Small intestine (tissue), 7 donors: ENCODE measurements at regions not wholly inside any gene's neighbourhood (a gene's known extent, or its start where the extent isn't known, plus 50 kb on each side); places are given as distances from the start of the nearest gene placed in this dataset.

Experiments
- DNase-seq, 2 donors: peaks; one replicate each; pipeline versions ENCODE4 v3.0.0 to v3.0.0-alpha.2; 2013
- FAIRE-seq: peaks from 2 replicates; lab custom pipeline; 2012; peaks lifted over from hg19 to GRCh38; lab: Jason Lieb, UNC
- H3K27ac ChIP-seq, 3 donors: one replicate each; pipeline ENCODE4 v1.5.1; 2013; ENCODE audit warnings: low read length in 2 of 3, mild to moderate bottlenecking in 2 of 3, control low read depth in 1 of 3, inconsistent platforms in 1 of 3, low read depth in 1 of 3, moderate library complexity in 1 of 3
- H3K27me3 ChIP-seq, 3 donors: one replicate each; pipeline ENCODE4 v1.6.1; 2013; ENCODE audit warnings: low read length in 3 of 3, inconsistent platforms in 1 of 3; ENCODE audit not compliant: control insufficient read depth in 3 of 3, insufficient read depth in 3 of 3
- H3K36me3 ChIP-seq, 3 donors: one replicate each; pipeline ENCODE4 v1.6.1; 2013; ENCODE audit warnings: low read length in 3 of 3, inconsistent platforms in 1 of 3, low read depth in 1 of 3, mild to moderate bottlenecking in 1 of 3, moderate library complexity in 1 of 3; ENCODE audit not compliant: control insufficient read depth in 3 of 3, insufficient read depth in 2 of 3
- H3K4me1 ChIP-seq, 3 donors: one replicate each; pipeline ENCODE4 v1.6.1; 2013; ENCODE audit warnings: low read length in 2 of 3, inconsistent platforms in 1 of 3, low read depth in 1 of 3, mild to moderate bottlenecking in 1 of 3, moderate library complexity in 1 of 3; ENCODE audit not compliant: control insufficient read depth in 3 of 3, insufficient read depth in 2 of 3
- H3K4me3 ChIP-seq, 3 donors: one replicate each; pipeline ENCODE4 v1.5.1; 2013; ENCODE audit warnings: low read length in 3 of 3, control low read depth in 1 of 3, inconsistent platforms in 1 of 3, low read depth in 1 of 3, mild to moderate bottlenecking in 1 of 3, moderate library complexity in 1 of 3
- H3K9me3 ChIP-seq, 2 donors: one replicate each; pipeline ENCODE4 v1.6.1; 2013; ENCODE audit warnings: low read depth in 1 of 2, low read length in 1 of 2; ENCODE audit not compliant: control insufficient read depth in 2 of 2, insufficient read depth in 1 of 2
- WGBS, 3 donors: extraction: QIAGEN DNeasy Blood & Tissue Kit; methylation state at CpG; one replicate each; pipeline ENCODE4 v1.1.7; 2013; 5-methylcytosine and 5-hydroxymethylcytosine counted together
- donor health status: healthy with polysubstance abuse.
- donor health status: control.
- donor health status: control.
- donor health status: Bipolar disorder and iron deficiency.
- donor health status: healthy.

GRCh38 chr16:64762211-64762610 is 359.7 kb downstream of the CDH11 start:
- FAIRE-seq (no peak), DNase-seq (no peak)
- H3K27me3 ChIP-seq, result no peaks in the 10 kb centered on the region
- no peaks in the 10 kb centered on the region for H3K36me3 ChIP-seq
- no peak overlapping the region for H3K4me3 ChIP-seq
- no peak overlapping the region for H3K27ac ChIP-seq
- H3K9me3 ChIP-seq, result no peaks in the 10 kb centered on the region
- H3K4me1 ChIP-seq, result no peaks in the 10 kb centered on the region
- WGBS, 3 donors, result 37 to 60% (median 56%) methylated on average over 2 of the region's 2 CpGs

DNA sequence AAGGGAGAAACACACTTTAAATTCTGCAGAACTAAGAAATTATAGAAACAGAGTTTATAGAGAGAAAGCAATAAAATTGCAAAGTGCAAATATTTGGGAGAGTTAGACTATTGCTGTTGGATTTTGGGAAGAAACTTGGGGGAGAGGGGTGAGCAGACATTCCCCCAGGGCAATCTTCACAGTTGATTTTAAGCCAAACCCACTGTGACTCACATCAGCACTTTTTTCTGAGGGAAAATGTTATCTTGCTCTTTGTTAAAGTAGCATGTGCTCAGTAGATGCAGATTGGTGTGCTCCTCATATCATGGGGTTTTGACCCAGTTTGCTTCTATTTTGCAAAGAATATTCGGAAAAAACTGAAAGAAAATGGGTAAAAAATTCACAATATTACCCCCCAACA is 367.6 kb downstream of the CDH11 start:
- WGBS, 3 donors, result 38 to 80% (median 44%) methylated on average over 1 of the region's 1 CpG
- DNase-seq (no peak), FAIRE-seq (no peak)
- Histone ChIP-seq H3K27me3 (no peaks in the 10 kb centered on the region), H3K4me1 (no peaks in the 10 kb centered on the region), H3K27ac (no peak overlapping the region), H3K36me3 (no peaks in the 10 kb centered on the region), H3K9me3 (no peaks in the 10 kb centered on the region), H3K4me3 (no peak overlapping the region)

DNA sequence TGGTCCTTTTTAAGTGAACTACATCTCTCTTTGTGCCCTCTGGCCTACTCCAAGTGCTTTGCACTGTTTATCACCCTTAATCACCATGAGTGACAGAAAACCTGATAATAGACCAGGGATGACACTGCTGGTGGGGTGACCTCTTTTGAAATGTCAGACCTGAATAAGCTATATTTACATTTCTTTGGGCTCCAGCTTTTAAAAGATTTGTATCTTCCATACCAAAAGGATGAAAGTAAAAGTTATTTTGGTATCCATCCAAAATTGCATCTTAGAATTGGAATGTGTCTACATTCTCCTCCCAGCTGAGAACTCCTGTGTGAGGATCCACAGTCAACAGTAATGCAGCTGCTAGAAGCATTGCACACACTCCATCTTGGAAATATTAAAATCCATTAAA is 370.0 kb downstream of the CDH11 start:
- no peaks in the 10 kb centered on the region for H3K36me3 ChIP-seq
- no peaks in the 10 kb centered on the region for H3K9me3 ChIP-seq
- H3K4me3 ChIP-seq, result no peak overlapping the region
- DNase-seq (no peak), FAIRE-seq (no peak)
- H3K27me3 ChIP-seq, result no peaks in the 10 kb centered on the region
- H3K4me1 ChIP-seq, result no peaks in the 10 kb centered on the region
- H3K27ac ChIP-seq, result no peak overlapping the region

DNA sequence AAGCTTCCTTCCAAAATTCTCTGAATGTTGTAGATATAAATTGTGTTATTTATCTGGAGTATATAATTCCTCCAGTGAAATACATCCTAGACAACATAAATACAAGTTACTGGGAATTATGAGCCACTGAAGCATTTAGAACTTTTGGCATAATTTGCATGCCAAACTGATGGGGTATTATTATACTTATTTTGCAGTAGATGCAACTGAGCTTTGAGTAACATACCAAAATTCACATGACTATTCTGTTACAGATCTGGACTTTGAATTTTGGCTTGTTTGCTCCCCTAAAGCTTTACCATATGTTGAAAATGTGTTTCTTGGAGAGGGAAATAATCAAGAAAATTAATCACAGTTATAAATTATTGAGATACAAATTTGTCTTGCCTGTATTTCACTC is 372.5 kb downstream of the CDH11 start:
- no peak for DNase-seq
- no peak for FAIRE-seq
- Histone ChIP-seq H3K4me3 (no peak overlapping the region), H3K27me3 (no peaks in the 10 kb centered on the region), H3K36me3 (no peaks in the 10 kb centered on the region), H3K4me1 (no peaks in the 10 kb centered on the region), H3K27ac (no peak overlapping the region), H3K9me3 (no peaks in the 10 kb centered on the region)

GRCh38 chr16:64745258-64745930 is 376.5 kb downstream of the CDH11 start:
- Histone ChIP-seq H3K9me3 (no peaks in the 10 kb centered on the region), H3K4me1 (no peaks in the 10 kb centered on the region), H3K27me3 (no peaks in the 10 kb centered on the region), H3K4me3 (no peak overlapping the region), H3K36me3 (no peaks in the 10 kb centered on the region), H3K27ac (no peak overlapping the region)
- whole genome bisulfite sequencing, 3 donors, result 10 to 28% (median 26%) methylated on average over 4 of the region's 4 CpGs
- FAIRE-seq, result no peak
- DNase-seq, result no peak

- no peaks in the 10 kb centered on the region for H3K27me3 ChIP-seq
- no peak overlapping the region for H3K4me3 ChIP-seq
- no peak for FAIRE-seq
- no peak overlapping the region for H3K27ac ChIP-seq
- peaks cover 0 to 4% of the 10 kb centered on the region in 2 donors for H3K9me3 ChIP-seq
- no peaks in the 10 kb centered on the region for H3K36me3 ChIP-seq
- DNase-seq, result no peak
- WGBS, 3 donors, result 50 to 65% (median 55%) methylated on average over 3 of the region's 3 CpGs
- no peaks in the 10 kb centered on the region for H3K4me1 ChIP-seq
Observed at GRCh38 chr16:64742455-64743223, 379.2 kb downstream of the CDH11 start.

DNA sequence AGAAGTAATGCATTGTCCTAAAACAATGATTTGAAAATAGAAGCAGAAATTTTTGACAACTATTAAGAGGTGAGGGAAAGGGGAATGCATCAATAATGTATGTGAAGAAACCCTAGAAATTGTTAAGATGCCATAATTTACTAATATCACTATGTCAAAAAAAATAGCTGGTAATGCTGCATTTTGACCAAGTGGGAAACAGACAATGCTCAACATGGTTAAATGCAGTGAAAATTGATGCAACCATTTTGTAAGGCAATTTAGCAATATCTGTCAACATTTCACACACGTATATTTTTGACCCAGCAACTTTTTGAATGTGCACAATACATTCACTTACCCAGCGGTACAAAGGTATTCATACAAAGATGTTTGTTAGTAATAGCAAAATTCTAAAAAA is 381.6 kb downstream of the CDH11 start:
- no peak overlapping the region for H3K4me3 ChIP-seq
- H3K36me3 ChIP-seq, result no peaks in the 10 kb centered on the region
- H3K27ac ChIP-seq, result no peak overlapping the region
- H3K9me3 ChIP-seq, result peaks cover 0 to 5% of the 10 kb centered on the region in 2 donors
- FAIRE-seq (no peak), DNase-seq (no peak)
- H3K4me1 ChIP-seq, result no peaks in the 10 kb centered on the region
- no peaks in the 10 kb centered on the region for H3K27me3 ChIP-seq
- 60 to 89% (median 67%) methylated on average over 2 of the region's 2 CpGs for WGBS, 3 donors

- 72 to 80% (median 75%) methylated on average over 1 of the region's 1 CpG for WGBS, 3 donors
- peaks cover 0 to 5% of the 10 kb centered on the region in 2 donors for H3K9me3 ChIP-seq
- FAIRE-seq (no peak), DNase-seq (no peak)
- no peak overlapping the region for H3K4me3 ChIP-seq
- no peak overlapping the region for H3K27ac ChIP-seq
- no peaks in the 10 kb centered on the region for H3K27me3 ChIP-seq
- H3K36me3 ChIP-seq, result no peaks in the 10 kb centered on the region
- H3K4me1 ChIP-seq, result no peaks in the 10 kb centered on the region
Observed at GRCh38 chr16:64738321-64738960, 383.4 kb downstream of the CDH11 start.
